Panc1 (cell line): ENCODE measurements at regions not wholly inside any gene's neighbourhood (a gene's known extent, or its start where the extent isn't known, plus 50 kb on each side); places are given as distances from the start of the nearest gene placed in this dataset.

Source experiments
- ATAC-seq: fragments of 200-7000 bp; cut with Tn5 transposase; 2 replicates; pipeline ENCODE4 v1.9.1; 2020; ENCODE audit warnings: mild to moderate bottlenecking, moderate library complexity
- BruUV-seq: library from RNA; stranded (reverse); fragments of 400-500 nt; replicated peaks from 2 replicates; lab custom pipeline; 2021; lab: Mats Ljungman, UMichigan
- CTCF ChIA-PET: fragments of 300-600 bp; sonication (Branson Sonifier 250); formaldehyde crosslinking; loops from one replicate; lab custom pipeline; 2022; ENCODE audit warnings: antibody characterized with exemption; lab: Charles Lee
- POLR2A ChIA-PET: fragments of 300-600 bp; sonication (Branson Sonifier 250); formaldehyde crosslinking; loops from one replicate; lab custom pipeline; 2022; ENCODE audit warnings: antibody characterized with exemption; lab: Charles Lee
- DNase-seq: peaks from one replicate; pipeline ENCODE4 v3.0.0-alpha.2; 2010; ENCODE audit warnings: low read depth, low spot score
- H3K27ac ChIP-seq: 2 replicates; pipeline ENCODE4 v1.5.1; 2011; ENCODE audit warnings: mild to moderate bottlenecking, low read length, inconsistent platforms
- H3K27me3 ChIP-seq: fragments of 200-500 bp; sonication (Bioruptor generic); 2 replicates; pipeline ENCODE4 v1.6.0; 2014; ENCODE audit warnings: low read length, inconsistent platforms; ENCODE audit not compliant: control insufficient read depth, insufficient read depth
- H3K36me3 ChIP-seq: fragments of 200-500 bp; sonication (Bioruptor generic); 2 replicates; pipeline ENCODE4 v1.5.1; 2014; ENCODE audit warnings: inconsistent platforms, mild to moderate bottlenecking, low read length, moderate library complexity; ENCODE audit not compliant: control insufficient read depth, insufficient read depth
- H3K4me1 ChIP-seq: 2 replicates; pipeline ENCODE4 v1.5.1; 2011; ENCODE audit warnings: inconsistent platforms, mild to moderate bottlenecking, low read length, moderate library complexity; ENCODE audit not compliant: control insufficient read depth, insufficient read depth
- H3K4me3 ChIP-seq, 2 experiments: 2 replicates each; pipeline ENCODE4 v1.5.1; 2011 to 2012; ENCODE audit warnings: low read depth in 2 of 2, low read length in 2 of 2, mild to moderate bottlenecking in 2 of 2, inconsistent platforms in 1 of 2, moderate library complexity in 1 of 2
- H3K9me3 ChIP-seq: fragments of 200-500 bp; sonication (Bioruptor generic); 2 replicates; pipeline ENCODE4 v1.5.1; 2014; ENCODE audit warnings: low read depth, mild to moderate bottlenecking, inconsistent platforms, low read length, moderate library complexity; ENCODE audit not compliant: control insufficient read depth, insufficient read depth
- POLR2AphosphoS5 ChIP-seq: IDR thresholded peaks from 2 replicates; pipeline ENCODE4 v1.6.1; 2012; ENCODE audit warnings: mild to moderate bottlenecking, low read depth, low read length, moderate library complexity
- REST ChIP-seq, 2 experiments: IDR thresholded peaks; 2 replicates each; pipeline ENCODE4 v1.6.1; 2011 to 2012; ENCODE audit warnings: low read depth in 2 of 2, control low read depth in 1 of 2, low read length in 1 of 2, mild to moderate bottlenecking in 1 of 2, moderate library complexity in 1 of 2; ENCODE audit not compliant: insufficient read depth in 1 of 2
- SIN3A ChIP-seq: IDR thresholded peaks from 2 replicates; pipeline ENCODE4 v1.6.1; 2012; ENCODE audit warnings: low read depth, mild to moderate bottlenecking, low read length, moderate library complexity, borderline replicate concordance; ENCODE audit not compliant: insufficient read depth
- TCF7L2 ChIP-seq: IDR thresholded peaks from 2 replicates; pipeline ENCODE4 v1.6.1; 2011; ENCODE audit warnings: mild to moderate bottlenecking, low read depth, low read length, inconsistent platforms
- in situ Hi-C: cut with HindIII; loops from 2 replicates; pipeline ENCODE4 v1.10.0; 2016; ENCODE audit warnings: low sequenced_read_pairs, low pct_unique_long_range_greater_than_20kb
- intact Hi-C: fragments of 100-400 bp; cut with micrococcal nuclease; formaldehyde crosslinking; loops from one replicate; pipeline ENCODE4 v1.10.0; 2022; ENCODE audit not compliant: unreplicated experiment
- TF ChIP-seq, protein P1 (sequence below): fragments of 450-650 bp; IDR thresholded peaks from 2 replicates; pipeline ENCODE4 v1.5.1; 2017; ENCODE audit warnings: mild to moderate bottlenecking

DNA sequence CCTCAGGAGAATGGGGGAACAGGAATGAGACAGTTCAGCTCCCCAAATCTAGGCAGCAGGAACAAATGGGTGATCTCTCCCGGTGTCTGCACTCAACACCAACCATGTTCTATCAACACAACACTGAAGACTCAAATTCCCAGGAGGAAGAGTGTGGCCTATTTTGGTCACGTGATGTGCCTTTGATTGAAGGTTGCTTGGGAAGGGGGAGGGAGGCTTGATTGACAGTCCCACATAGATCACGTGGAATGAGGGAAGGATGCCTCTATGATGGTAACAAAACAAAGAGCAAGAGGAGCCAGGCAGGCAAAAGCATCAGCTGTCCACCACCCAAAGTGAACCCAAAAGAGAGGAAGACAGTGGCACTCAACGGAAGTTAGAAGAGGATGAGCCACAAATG lies 364.8 kb downstream of the KIF16B start:
- intact Hi-C loops = no loop called here

GRCh38 chr20:16206817-16207216 lies 366.4 kb downstream of the KIF16B start:
- in situ Hi-C loops = no loop called here
- intact Hi-C loops = no loop called here
- Histone ChIP-seq H3K4me1 (no peaks in the 10 kb centered on the region), H3K4me3 (no peak overlapping the region), H3K27ac (no peak overlapping the region), H3K27me3 (no peaks in the 10 kb centered on the region), H3K36me3 (no peaks in the 10 kb centered on the region), H3K9me3 (no peaks in the 10 kb centered on the region)
- POLR2A ChIA-PET = no interaction called here
- no peak for ATAC-seq
- TF ChIP-seq, protein P1, sequence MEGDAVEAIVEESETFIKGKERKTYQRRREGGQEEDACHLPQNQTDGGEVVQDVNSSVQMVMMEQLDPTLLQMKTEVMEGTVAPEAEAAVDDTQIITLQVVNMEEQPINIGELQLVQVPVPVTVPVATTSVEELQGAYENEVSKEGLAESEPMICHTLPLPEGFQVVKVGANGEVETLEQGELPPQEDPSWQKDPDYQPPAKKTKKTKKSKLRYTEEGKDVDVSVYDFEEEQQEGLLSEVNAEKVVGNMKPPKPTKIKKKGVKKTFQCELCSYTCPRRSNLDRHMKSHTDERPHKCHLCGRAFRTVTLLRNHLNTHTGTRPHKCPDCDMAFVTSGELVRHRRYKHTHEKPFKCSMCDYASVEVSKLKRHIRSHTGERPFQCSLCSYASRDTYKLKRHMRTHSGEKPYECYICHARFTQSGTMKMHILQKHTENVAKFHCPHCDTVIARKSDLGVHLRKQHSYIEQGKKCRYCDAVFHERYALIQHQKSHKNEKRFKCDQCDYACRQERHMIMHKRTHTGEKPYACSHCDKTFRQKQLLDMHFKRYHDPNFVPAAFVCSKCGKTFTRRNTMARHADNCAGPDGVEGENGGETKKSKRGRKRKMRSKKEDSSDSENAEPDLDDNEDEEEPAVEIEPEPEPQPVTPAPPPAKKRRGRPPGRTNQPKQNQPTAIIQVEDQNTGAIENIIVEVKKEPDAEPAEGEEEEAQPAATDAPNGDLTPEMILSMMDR = no peak
- TF ChIP-seq TCF7L2 (no peak), SIN3A (no peak), REST (IDR thresholded peaks at IDR 0.05; ENCODE audit: insufficient read depth in 1 of 2, low read depth in 2 of 2, low read length in 1 of 2) (no peak), POLR2AphosphoS5 (no peak)
- CTCF ChIA-PET = no interaction called here
- BruUV-seq = no TSS peak
- no peak for DNase-seq

More for the DNA sequence above, 364.8 kb downstream of the KIF16B start:
- Histone ChIP-seq H3K27ac (no peak overlapping the region), H3K4me3 (no peak overlapping the region), H3K27me3 (no peaks in the 10 kb centered on the region), H3K36me3 (no peaks in the 10 kb centered on the region), H3K9me3 (no peaks in the 10 kb centered on the region), H3K4me1 (no peaks in the 10 kb centered on the region)
- POLR2A ChIA-PET = no interaction called here
- no peak for ATAC-seq
- no peak for DNase-seq
- CTCF ChIA-PET = no interaction called here
- BruUV-seq = no TSS peak
- TF ChIP-seq, protein P1 = no peak
- TF ChIP-seq TCF7L2 (no peak), SIN3A (no peak), REST (IDR thresholded peaks at IDR 0.05; ENCODE audit: insufficient read depth in 1 of 2, low read depth in 2 of 2, low read length in 1 of 2) (no peak)
- in situ Hi-C loops = no loop called here
